ENCODE measurements at regions not wholly inside any gene's neighbourhood (a gene's known extent, or its start where the extent isn't known, plus 50 kb on each side); places are given as distances from the start of the nearest gene placed in this dataset.

- no peak for DNase-seq
Observed at GRCh38 chr17:77810536-77810935, 148.0 kb upstream of the TNRC6C start.

DNA sequence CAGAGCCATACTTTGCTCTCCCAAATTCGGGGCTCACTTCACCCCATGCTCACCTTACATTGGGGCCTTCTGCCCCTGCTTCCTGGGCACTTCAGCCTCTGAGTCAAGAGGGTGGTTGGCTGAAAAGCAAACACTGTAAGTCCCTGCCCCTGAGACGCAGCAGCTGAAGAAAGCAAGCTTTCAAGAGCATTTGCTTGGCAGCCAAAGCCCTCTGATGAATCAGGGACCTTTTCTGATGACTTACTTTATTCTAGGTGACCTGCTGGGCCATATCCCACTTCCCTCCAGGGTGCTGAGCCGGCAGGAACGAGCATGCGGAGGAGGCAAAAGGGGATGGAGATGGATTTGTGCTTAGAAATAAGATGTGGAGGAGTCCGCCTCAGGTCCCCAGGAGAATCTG lies 147.0 kb upstream of the TNRC6C start:
- DNase-seq, result no peak

DNA sequence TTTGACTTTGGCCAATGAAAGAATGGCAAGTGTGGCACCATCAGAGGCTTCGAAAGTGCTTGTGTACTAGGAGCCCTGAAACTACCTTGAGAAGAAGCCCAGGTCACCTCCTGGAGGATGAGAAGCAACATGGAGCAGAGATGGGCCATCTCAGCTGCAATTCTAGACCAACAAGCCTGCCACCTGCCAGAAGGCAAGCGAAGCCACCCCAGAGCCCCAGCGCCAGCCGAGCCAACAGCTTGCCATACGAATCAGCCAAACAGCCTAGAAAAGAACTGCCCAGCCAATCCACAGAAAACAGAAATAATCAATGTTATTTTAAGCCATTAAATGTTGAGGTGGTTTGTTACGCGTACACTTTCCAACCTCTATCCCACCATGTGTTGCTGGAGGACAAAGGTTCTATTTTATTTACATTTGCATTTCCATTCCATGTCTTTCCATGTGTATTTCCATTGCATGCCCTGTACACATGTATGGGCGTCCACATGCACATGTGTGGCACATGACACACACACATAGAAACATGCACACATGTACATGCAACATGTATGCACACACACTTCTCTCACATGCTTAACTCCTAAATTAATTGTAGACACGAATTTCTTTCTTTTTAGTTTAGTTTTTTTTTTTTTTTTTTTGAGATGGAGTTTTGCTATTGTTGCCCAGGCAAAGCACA lies 144.3 kb upstream of the TNRC6C start:
- no peak for DNase-seq

GRCh38 chr17:77815127-77815905 lies 143.2 kb upstream of the TNRC6C start:
- DNase-seq, result no peak

DNA sequence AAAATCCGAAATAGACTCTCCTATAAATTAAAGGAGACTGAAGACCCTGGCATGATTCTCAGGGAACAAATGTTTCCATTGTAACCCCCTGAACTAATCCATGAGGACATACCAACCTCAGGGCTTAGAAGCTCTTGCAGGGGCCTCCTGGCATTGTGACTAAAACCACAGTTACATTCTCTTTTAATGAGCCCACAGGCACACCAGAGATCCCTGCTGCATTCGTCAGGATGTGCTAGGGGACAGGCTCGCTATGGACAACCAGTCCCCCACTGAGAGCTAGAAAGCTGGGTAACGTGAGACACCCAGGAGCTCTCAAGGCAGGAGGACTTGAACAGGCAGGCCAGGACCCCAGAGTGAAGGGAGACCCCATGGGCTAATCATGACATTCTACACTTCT lies 140.6 kb upstream of the TNRC6C start:
- DNase-seq, result no peak

DNA sequence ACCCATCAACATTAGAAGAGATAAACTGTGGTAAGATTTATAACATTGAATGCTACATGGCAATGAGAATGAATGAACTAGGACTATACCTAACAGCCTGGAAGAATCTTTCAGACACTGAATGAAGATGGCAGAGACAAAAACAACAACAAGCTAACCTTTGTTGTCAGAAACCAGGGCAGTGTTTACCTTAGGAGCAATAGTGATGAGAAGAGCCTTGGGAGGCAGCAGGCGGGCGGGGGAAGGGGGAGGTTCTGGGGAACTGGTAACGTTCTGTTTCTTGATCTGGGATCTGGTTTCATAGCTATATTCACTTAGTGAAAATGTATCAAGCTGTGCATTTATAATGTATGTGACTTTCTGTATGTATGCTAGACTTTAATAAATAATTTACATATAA lies 139.0 kb upstream of the TNRC6C start:
- DNase-seq, result no peak

- no peak for DNase-seq
Observed at GRCh38 chr17:77821114-77821513, 137.4 kb upstream of the TNRC6C start.

DNA sequence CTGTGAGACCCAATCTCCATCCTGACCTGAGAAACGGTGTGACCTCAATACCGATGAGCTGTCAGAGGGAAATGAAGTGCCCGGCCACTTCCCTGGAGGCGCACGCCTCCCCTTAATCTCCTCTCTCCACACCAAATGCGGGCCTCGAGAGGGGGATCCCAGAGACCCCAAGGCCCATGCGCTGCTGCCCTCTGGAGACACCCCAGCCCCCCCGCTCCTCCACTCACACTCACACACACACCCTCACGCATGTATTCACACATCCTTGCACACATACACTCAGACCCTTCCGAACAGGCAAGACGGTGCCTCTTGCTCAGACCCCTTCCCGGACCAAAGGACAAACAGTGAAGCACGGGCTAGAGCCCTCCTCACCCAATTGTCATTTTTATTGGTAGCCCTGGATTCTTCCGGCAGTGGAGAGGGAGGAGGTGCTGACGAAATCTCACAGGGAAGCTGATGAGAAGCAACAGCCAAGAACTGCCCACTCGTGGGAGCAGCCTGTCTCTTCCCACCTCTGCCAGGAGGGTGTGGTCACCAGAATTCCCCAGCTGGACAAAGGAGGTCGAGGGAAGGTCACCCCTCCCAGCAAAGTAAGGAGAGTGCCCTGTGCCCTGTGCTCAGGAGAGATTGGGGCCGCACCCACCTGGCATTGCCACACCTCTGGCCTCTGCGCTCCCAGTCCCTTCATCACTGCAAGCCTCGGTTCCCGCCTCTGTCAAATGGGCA lies 136.0 kb upstream of the TNRC6C start:
- no peak for DNase-seq

- no peak for DNase-seq
Observed at GRCh38 chr17:77824102-77824779, 134.3 kb upstream of the TNRC6C start.

DNA sequence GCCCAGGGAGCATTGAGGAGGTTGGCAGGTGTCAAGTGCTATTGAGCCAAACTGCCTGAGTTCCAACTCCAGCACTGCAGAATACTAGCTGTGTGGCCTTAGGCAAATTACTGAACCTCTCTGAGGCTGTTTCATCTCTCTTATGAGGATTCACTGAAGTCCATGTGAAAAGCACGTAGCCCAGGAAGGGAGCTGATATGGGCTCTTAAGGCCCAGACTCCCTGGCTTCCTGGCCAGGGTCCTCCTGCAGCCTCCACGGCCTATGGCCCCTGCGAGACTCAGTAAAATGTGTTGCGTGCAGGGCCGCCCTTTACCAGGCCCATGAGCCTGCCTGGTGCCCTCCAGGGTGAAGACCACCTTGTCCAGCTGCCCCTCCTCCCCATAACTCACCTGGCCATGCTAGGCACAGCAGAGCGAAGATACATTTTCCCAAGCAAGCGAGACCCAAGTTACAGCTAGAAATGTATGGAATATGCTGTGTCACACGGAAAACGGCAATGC lies 133.7 kb upstream of the TNRC6C start:
- no peak for DNase-seq

DNA sequence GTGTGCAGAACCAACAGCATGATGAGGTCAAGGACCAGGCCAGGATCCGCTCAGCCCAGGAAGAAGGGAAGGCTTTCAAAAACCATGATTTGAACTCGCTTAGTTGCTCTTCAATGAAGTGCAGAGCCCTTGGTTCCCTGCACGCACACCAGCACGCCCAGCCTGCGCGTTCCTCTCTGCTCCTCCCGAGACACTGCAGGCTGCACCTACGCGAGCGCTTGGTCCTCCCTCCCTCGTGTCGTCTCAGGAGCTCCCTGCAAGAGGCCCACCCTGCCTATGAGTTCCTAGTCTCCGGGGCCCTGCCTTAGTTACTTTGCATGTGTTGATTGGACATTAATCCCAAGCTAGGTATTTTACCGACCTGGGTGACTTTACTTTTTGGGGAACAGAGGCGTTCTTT lies 132.9 kb upstream of the TNRC6C start:
- DNase-seq, result no peak

DNA sequence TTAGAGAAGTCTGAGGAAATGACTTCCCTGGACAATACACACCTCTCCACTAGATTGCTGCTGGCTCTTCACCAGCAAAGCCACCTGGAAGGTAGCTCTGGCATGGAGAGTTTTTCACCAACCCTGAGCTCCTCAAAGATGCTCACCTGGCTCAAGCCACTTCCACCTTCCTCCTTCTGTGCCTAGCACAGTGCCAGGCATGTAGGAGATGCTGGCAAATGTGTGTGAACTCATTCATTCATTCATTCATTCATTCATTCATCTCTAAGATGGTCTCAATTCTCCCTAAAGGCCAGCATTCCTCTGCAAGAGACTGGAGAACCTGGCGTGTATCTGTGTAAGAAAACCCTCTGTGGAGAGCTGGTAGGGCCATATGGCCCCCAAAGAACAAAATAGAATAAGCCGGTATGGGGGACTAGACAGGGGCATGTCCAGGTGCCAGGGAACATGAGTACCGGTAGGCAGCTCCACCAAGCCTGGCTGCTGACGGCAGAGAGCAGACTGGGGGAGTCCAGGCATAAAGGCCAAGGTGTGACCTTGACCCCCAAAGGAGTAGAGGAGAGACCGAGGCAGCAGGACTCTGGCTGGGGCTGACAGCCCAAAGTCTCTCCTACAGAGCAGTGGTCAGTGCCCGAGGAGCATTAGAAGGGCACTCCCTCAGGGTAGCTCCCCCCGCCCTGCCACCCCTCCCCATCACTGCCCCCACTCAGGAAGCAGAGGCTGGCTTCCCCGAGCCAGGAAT lies 132.2 kb upstream of the TNRC6C start:
- DNase-seq, result no peak

GRCh38 chr17:77827039-77827438 lies 131.5 kb upstream of the TNRC6C start:
- no peak for DNase-seq

- DNase-seq, result no peak
Observed at GRCh38 chr17:77827511-77827910, 131.0 kb upstream of the TNRC6C start.

DNA sequence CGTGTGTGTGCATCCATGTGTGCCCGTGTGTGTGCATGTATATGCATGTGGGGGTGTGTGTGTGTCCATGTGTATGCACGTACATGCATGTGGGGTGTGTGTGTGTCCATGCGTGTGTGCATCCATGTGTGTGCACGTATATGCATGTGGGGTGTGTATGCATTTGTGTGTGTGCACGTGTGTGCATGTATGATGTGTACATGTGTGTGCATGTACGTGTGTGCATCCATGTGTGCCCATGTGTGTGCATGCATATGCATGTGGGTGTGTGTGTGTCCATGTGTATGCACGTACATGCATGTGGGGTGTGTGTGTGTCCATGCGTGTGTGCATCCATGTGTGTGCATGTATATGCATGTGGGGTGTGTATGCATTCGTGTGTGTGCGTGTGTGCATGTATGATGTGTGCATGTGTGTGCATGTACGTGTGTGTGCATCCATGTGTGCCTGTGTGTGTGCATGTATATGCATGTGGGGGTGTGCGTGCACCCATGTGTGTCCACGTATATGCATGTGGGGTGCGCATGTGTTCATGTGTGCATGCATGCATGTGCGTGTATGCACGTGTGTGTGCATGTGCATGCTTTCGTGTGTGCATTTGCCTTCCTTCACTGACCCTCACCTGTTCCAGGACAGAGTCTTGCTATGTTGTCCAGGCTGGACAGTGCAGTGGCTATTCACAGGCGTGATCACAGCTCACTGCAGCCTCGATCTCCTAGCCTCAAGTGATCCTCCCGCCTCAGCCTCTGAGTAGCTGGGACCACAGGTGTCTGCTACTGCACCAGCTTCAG lies 129.6 kb upstream of the TNRC6C start:
- no peak for DNase-seq

DNA sequence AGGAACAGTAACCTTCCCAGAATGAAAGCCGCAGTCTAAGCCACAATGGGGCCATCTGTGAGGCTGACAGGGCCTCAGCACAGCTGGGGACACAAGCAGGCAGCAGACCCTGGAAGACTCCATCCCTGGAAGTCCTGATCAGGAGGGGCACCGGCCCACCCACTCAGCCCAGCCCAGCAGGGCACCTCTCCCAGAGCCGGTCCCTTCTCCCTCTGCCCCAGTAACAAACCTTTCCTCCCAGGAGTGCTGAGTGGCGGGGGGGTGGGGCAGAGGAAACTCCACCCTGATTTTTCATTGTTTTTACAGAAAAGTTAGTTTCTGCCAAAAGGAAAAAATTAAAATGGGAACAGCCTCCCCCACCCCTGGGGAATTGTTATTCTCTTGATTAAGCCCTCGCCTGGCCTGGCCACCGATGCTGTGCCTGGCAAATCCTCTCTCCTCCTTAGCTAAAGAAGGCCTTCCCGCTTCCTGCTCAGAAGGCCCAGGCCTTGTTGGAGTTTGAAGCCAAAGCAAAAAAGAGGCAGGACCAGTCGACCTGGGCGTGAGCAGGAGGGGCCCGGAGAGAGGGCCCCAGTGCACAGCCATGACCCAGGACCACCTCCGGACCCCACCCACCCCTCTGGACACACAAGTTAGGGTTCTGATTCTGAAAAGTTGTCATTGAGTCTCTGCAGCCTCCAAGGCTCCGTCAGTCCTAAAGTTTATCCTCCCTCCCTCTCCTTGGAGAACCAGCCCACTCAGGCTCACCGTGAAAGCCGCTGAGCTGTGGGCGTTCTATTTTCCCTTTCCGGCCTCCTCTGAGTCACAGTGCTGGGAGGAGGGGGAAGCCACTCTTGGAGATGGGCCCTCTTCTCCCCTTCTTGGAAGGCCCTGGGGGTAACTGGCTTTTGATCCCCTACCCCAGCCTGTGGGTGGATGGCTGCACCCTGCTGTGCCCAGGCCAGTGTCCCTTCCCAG lies 128.4 kb upstream of the TNRC6C start:
- no peak for DNase-seq

GRCh38 chr17:77830816-77831473 lies 127.6 kb upstream of the TNRC6C start:
- no peak for DNase-seq

DNA sequence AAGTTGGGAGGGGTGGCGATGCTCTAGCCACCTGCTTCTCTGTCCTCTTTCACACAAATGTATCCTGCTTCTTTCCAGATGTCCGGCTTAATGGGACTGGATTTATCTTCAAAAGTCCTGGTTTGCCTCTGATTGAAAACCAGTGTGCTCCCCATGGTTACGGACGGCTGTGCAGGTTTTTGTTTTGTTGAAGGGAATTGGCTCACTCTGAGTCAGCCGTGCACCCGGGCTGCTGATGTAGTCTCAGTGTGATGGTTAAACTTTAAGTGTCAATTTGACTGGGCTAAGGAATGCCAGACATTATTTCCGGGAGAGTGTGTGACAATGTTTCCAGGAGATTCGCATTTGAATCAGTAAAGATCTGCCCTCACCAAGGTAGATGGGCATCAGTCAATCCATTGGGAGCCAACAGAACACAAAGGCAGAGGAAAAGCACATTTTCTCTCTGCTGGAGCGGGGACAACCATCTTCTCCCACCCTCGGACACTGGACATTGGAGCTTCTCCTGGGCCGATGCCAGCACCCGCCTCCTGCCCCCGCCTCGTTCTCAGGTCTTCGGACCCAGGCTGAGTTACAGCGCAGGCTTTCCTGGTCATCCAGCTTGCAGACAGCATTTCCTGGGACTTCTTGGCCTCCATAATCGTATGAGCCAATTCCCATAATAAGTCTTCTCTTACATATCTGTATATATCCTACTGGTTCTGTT lies 126.9 kb upstream of the TNRC6C start:
- no peak for DNase-seq

DNA sequence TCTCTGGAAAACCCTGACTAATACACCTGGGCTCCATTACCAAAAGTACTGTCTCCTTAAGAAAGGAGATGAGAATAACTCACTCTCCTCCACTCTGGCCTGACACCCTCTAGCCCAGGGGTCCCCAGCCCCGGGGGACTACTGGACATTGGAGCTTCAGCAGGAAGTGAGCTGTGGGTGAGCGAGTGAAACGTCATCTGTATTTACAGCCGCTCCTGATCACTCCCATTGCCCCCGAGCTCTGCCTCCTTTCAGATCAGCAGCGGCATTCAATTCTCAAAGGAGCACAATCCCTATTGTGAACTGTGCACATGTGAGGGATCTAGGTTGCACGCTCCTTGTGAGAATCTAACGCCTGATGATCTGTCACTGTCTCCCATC lies 126.3 kb upstream of the TNRC6C start:
- DNase-seq, result no peak

Data from stimulated activated CD4-positive, alpha-beta T cell treated with anti-CD3 and anti-CD28 coated beads, Interleukin-2, amount 100 ng/mL, for 24 hours (primary cell).